HEK293T (cell line): ENCODE measurements at regions not wholly inside any gene's neighbourhood (a gene's known extent, or its start where the extent isn't known, plus 50 kb on each side); places are given as distances from the start of the nearest gene placed in this dataset.

Experiments
- ARNT ChIP-seq: fragments of 450-650 bp; IDR thresholded peaks from 2 replicates; pipeline ENCODE4 v1.6.1; 2017; ENCODE audit warnings: mild to moderate bottlenecking
- BHLHE40 ChIP-seq: fragments of 450-650 bp; IDR thresholded peaks from 2 replicates; pipeline ENCODE4 v1.6.1; 2016; ENCODE audit warnings: mild to moderate bottlenecking, moderate library complexity, borderline replicate concordance
- CTBP1 ChIP-seq: fragments of 450-650 bp; IDR thresholded peaks from 2 replicates; pipeline ENCODE4 v1.6.1; 2016; ENCODE audit warnings: borderline replicate concordance
- ELF4 ChIP-seq: fragments of 450-650 bp; IDR thresholded peaks from 2 replicates; pipeline ENCODE4 v1.6.1; 2017; ENCODE audit warnings: antibody characterized with exemption
- FOXA1 ChIP-seq: fragments of 450-650 bp; IDR thresholded peaks from 2 replicates; pipeline ENCODE4 v1.6.1; 2016; ENCODE audit warnings: mild to moderate bottlenecking
- FOXK2 ChIP-seq: fragments of 450-650 bp; IDR thresholded peaks from 2 replicates; pipeline ENCODE4 v1.6.1; 2016; ENCODE audit warnings: mild to moderate bottlenecking
- FOXM1 ChIP-seq: fragments of 450-650 bp; IDR thresholded peaks from 2 replicates; pipeline ENCODE4 v1.6.1; 2017; ENCODE audit warnings: mild to moderate bottlenecking, borderline replicate concordance
- HDGF ChIP-seq: fragments of 450-650 bp; IDR thresholded peaks from 2 replicates; pipeline ENCODE4 v1.6.1; 2017; ENCODE audit warnings: antibody characterized with exemption, borderline replicate concordance
- L3MBTL2 ChIP-seq: fragments of 450-650 bp; conservative IDR thresholded peaks from 2 replicates; pipeline ENCODE4 v1.6.1; 2016; ENCODE audit warnings: mild to moderate bottlenecking
- LEF1 ChIP-seq: fragments of 450-650 bp; IDR thresholded peaks from 2 replicates; pipeline ENCODE4 v1.6.1; 2017; ENCODE audit warnings: mild to moderate bottlenecking, borderline replicate concordance
- NFRKB ChIP-seq: fragments of 450-650 bp; IDR thresholded peaks from 2 replicates; pipeline ENCODE4 v1.6.1; 2016; ENCODE audit warnings: mild to moderate bottlenecking, moderate library complexity
- SP1 ChIP-seq: fragments of 450-650 bp; IDR thresholded peaks from 2 replicates; pipeline ENCODE4 v1.6.1; 2017
- ZNF384 ChIP-seq: fragments of 450-650 bp; IDR thresholded peaks from 2 replicates; pipeline ENCODE4 v1.6.1; 2016

DNA sequence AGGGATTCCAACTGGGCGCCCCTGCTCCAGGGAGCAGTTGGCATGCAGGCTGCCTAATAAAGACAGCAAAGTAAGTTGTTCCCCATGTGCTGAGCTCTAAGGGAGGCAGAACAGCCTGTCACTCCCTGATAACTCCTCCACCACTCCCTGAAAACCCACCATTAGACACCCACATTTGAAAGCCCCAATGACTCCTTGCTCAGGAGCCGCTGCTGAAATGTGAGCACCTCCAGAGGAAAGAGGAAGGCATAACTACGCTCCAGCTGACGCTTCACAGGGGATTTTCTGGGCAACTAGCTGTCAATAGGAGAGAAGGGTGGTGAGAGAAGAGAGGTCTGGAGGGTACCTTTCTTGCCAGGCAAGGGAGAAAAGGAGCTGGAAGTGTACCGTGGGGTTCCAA is 62.5 kb downstream of the NPY1R start:
- no peak for TF ChIP-seq FOXK2
- no peak for TF ChIP-seq BHLHE40
- TF ChIP-seq CTBP1, result no peak
- TF ChIP-seq L3MBTL2, result no peak
- no peak for TF ChIP-seq ARNT
- no peak for TF ChIP-seq SP1
- TF ChIP-seq FOXM1, result no peak
- TF ChIP-seq FOXA1, result no peak
- no peak for TF ChIP-seq HDGF
- TF ChIP-seq ELF4, result no peak
- no peak for TF ChIP-seq ZNF384
- no peak for TF ChIP-seq NFRKB
- TF ChIP-seq LEF1, result no peak
